ENCODE measurements at regions not wholly inside any gene's neighbourhood (a gene's known extent, or its start where the extent isn't known, plus 50 kb on each side); places are given as distances from the start of the nearest gene placed in this dataset.

- TF ChIP-seq POLR2A (IDR thresholded peaks at IDR 0.05; ENCODE audit: extremely low read depth, insufficient read length) (no peak), CTCF (IDR thresholded peaks at IDR 0.05; ENCODE audit: low read depth, low read length) (no peak), MAX (IDR thresholded peaks at IDR 0.05; ENCODE audit: low read depth, low read length) (no peak)
Observed at GRCh38 chr14:84937449-84937848, 592.5 kb upstream of the FLRT2 start.

All from NB4 (cell line).